Neuronal stem cell (in vitro differentiated cells): ENCODE measurements at regions not wholly inside any gene's neighbourhood (a gene's known extent, or its start where the extent isn't known, plus 50 kb on each side); places are given as distances from the start of the nearest gene placed in this dataset.

Experiments used
- DNase-seq: peaks from one replicate; pipeline ENCODE4 v3.0.0-alpha.2; 2013; ENCODE audit warnings: low spot score
- H2AFZ ChIP-seq: one replicate; pipeline ENCODE4 v1.6.1; 2013; ENCODE audit warnings: mild to moderate bottlenecking, low read length, inconsistent platforms
- H2AK5ac ChIP-seq: 2 replicates; pipeline ENCODE4 v1.6.1; 2013; ENCODE audit warnings: low read depth, mild to moderate bottlenecking, inconsistent platforms, low read length, moderate library complexity, mixed read lengths
- H2BK120ac ChIP-seq: 2 replicates; pipeline ENCODE4 v1.6.1; 2013; ENCODE audit warnings: low read depth, mild to moderate bottlenecking, inconsistent platforms, low read length, moderate library complexity, mixed read lengths
- H2BK12ac ChIP-seq: one replicate; pipeline ENCODE4 v1.6.1; 2013; ENCODE audit warnings: low read length, inconsistent platforms
- H2BK15ac ChIP-seq: 2 replicates; pipeline ENCODE4 v1.6.1; 2013; ENCODE audit warnings: mild to moderate bottlenecking, low read length, inconsistent platforms, mixed read lengths
- H2BK5ac ChIP-seq: one replicate; pipeline ENCODE4 v1.6.1; 2013; ENCODE audit warnings: inconsistent platforms, mild to moderate bottlenecking, low read length, moderate library complexity
- H3K14ac ChIP-seq: one replicate; pipeline ENCODE4 v1.6.1; 2013; ENCODE audit warnings: low read length, inconsistent platforms
- H3K18ac ChIP-seq: 2 replicates; pipeline ENCODE4 v1.6.1; 2013; ENCODE audit warnings: low read length, inconsistent platforms
- H3K23ac ChIP-seq: 2 replicates; pipeline ENCODE4 v1.6.1; 2013; ENCODE audit warnings: low read depth, mild to moderate bottlenecking, mixed read lengths, low read length, inconsistent platforms; ENCODE audit not compliant: poor library complexity
- H3K27ac ChIP-seq: replicated peaks from 3 replicates; pipeline ENCODE4 v1.5.1; 2013; ENCODE audit warnings: low read length, inconsistent platforms
- H3K27me3 ChIP-seq, 3 experiments: 2 replicates each; pipeline ENCODE4 v1.6.1; 2013; ENCODE audit warnings: low read length in 3 of 3, mild to moderate bottlenecking in 2 of 3, inconsistent platforms in 1 of 3, low read depth in 1 of 3, mixed read lengths in 1 of 3, moderate library complexity in 1 of 3; ENCODE audit not compliant: control insufficient read depth in 3 of 3, insufficient read depth in 3 of 3
- H3K36me3 ChIP-seq, 2 donors: replicated peaks in 1 of 2; 2 replicates each; pipeline ENCODE4 v1.6.1; 2013; ENCODE audit warnings: low read length in 2 of 2; ENCODE audit not compliant: control insufficient read depth in 2 of 2, insufficient read depth in 2 of 2
- H3K4ac ChIP-seq: 2 replicates; pipeline ENCODE4 v1.6.1; 2013; ENCODE audit warnings: inconsistent platforms, mild to moderate bottlenecking, low read length, moderate library complexity
- H3K4me1 ChIP-seq, 2 donors: 1 replicate in 1 of 2; 2 replicates in 1 of 2; pipeline ENCODE4 v1.6.1; 2013; ENCODE audit warnings: low read length in 2 of 2, low read depth in 1 of 2; ENCODE audit not compliant: control insufficient read depth in 2 of 2, insufficient read depth in 1 of 2
- H3K4me2 ChIP-seq: one replicate; pipeline ENCODE4 v1.6.1; 2013; ENCODE audit warnings: mild to moderate bottlenecking, low read length, inconsistent platforms; ENCODE audit not compliant: insufficient read depth, poor library complexity, severe bottlenecking
- H3K4me3 ChIP-seq, 2 donors: 2 replicates each; pipeline ENCODE4 v1.5.1; 2013; ENCODE audit warnings: low read length in 2 of 2, mild to moderate bottlenecking in 2 of 2, inconsistent platforms in 1 of 2, moderate library complexity in 1 of 2
- H3K79me1 ChIP-seq: one replicate; pipeline ENCODE4 v1.6.1; 2013; ENCODE audit warnings: low read depth, mild to moderate bottlenecking, inconsistent platforms, low read length, moderate library complexity
- H3K9ac ChIP-seq: one replicate; pipeline ENCODE4 v1.6.1; 2013; ENCODE audit warnings: mild to moderate bottlenecking, low read depth, low read length, inconsistent platforms; ENCODE audit not compliant: poor library complexity
- H3K9me3 ChIP-seq, 2 donors: replicated peaks in 1 of 2; 2 replicates each; pipeline versions ENCODE3 to v1.6.1; 2013; ENCODE audit warnings: low read length in 2 of 2, mild to moderate bottlenecking in 2 of 2, inconsistent platforms in 1 of 2, low read depth in 1 of 2, mixed read lengths in 1 of 2, moderate library complexity in 1 of 2; ENCODE audit not compliant: control insufficient read depth in 2 of 2, insufficient read depth in 1 of 2
- H4K8ac ChIP-seq: one replicate; pipeline ENCODE4 v1.6.1; 2013; ENCODE audit warnings: low read depth, mild to moderate bottlenecking, inconsistent platforms, low read length, moderate library complexity
- H4K91ac ChIP-seq: one replicate; pipeline ENCODE4 v1.6.1; 2013; ENCODE audit warnings: low read length, low read depth, mild to moderate bottlenecking, inconsistent platforms; ENCODE audit not compliant: poor library complexity
- WGBS, 2 donors: extraction: QIAGEN DNeasy Blood & Tissue Kit; methylation state at CpG; one replicate each; pipeline ENCODE4 v1.1.7; 2013; ENCODE audit warnings: missing lambda C conversion rate in 2 of 2, mixed read lengths in 1 of 2; ENCODE audit not compliant: insufficient read length in 2 of 2, insufficient replicate concordance in 1 of 2; ENCODE audit errors: extremely low coverage in 2 of 2; 5-methylcytosine and 5-hydroxymethylcytosine counted together

- peaks cover 0 to 2% of the 10 kb centered on the region in 2 donors for H3K4me1 ChIP-seq
- no peak overlapping the region for H2BK5ac ChIP-seq
- no peak overlapping the region for H4K8ac ChIP-seq
- H3K36me3 ChIP-seq, result no peaks in the 10 kb centered on the region
- no peak overlapping the region for H2AK5ac ChIP-seq
- no peaks in the 10 kb centered on the region for H3K27me3 ChIP-seq
- H2BK12ac ChIP-seq, result no peak overlapping the region
- no peak overlapping the region for H3K9ac ChIP-seq
- H4K91ac ChIP-seq, result no peak overlapping the region
- H3K79me1 ChIP-seq, result no peaks in the 10 kb centered on the region
- DNase-seq, result no peak
- no peak overlapping the region for H2BK120ac ChIP-seq
- H3K4me3 ChIP-seq, result no peak overlapping the region
- no peak overlapping the region for H2BK15ac ChIP-seq
- H2AFZ ChIP-seq, result no peak overlapping the region
- H3K4ac ChIP-seq, result no peak overlapping the region
- H3K18ac ChIP-seq, result no peak overlapping the region
- H3K27ac ChIP-seq, result no peak overlapping the region
- no peaks in the 10 kb centered on the region for H3K9me3 ChIP-seq
- no peak overlapping the region for H3K14ac ChIP-seq
- no peak overlapping the region for H3K4me2 ChIP-seq
- no peak overlapping the region for H3K23ac ChIP-seq
- WGBS, 2 donors, result no CpG with 5 or more reads among the region's 2 CpGs
These were observed 292.5 kb downstream of the ATP23 start for GRCh38 chr12:58233886-58234285.

GRCh38 chr12:58238411-58238810 is 297.0 kb downstream of the ATP23 start:
- no peak overlapping the region for H4K8ac ChIP-seq
- no peak overlapping the region for H4K91ac ChIP-seq
- no peak overlapping the region for H3K23ac ChIP-seq
- H3K79me1 ChIP-seq, result no peaks in the 10 kb centered on the region
- H3K18ac ChIP-seq, result no peak overlapping the region
- no peak overlapping the region for H3K4me3 ChIP-seq
- H2BK15ac ChIP-seq, result no peak overlapping the region
- H3K4me2 ChIP-seq, result no peak overlapping the region
- no peak overlapping the region for H2BK5ac ChIP-seq
- no peak overlapping the region for H2BK120ac ChIP-seq
- no peaks in the 10 kb centered on the region for H3K27me3 ChIP-seq
- no peak overlapping the region for H3K27ac ChIP-seq
- H2AK5ac ChIP-seq, result no peak overlapping the region
- H2BK12ac ChIP-seq, result no peak overlapping the region
- no peak overlapping the region for H3K4ac ChIP-seq
- H3K36me3 ChIP-seq, result no peaks in the 10 kb centered on the region
- no peaks in the 10 kb centered on the region for H3K9me3 ChIP-seq
- peaks cover 0 to 4% of the 10 kb centered on the region in 2 donors for H3K4me1 ChIP-seq
- WGBS, 2 donors, result no CpG with 5 or more reads among the region's 3 CpGs
- H3K14ac ChIP-seq, result no peak overlapping the region
- H3K9ac ChIP-seq, result no peak overlapping the region
- H2AFZ ChIP-seq, result no peak overlapping the region
- no peak for DNase-seq

GRCh38 chr12:58241099-58241498 is 299.7 kb downstream of the ATP23 start:
- Histone ChIP-seq H2AK5ac (no peak overlapping the region), H4K8ac (no peak overlapping the region), H3K4ac (no peak overlapping the region), H3K9me3 (no peaks in the 10 kb centered on the region), H3K4me3 (no peak overlapping the region), H3K4me1 (peaks cover 0 to 4% of the 10 kb centered on the region in 2 donors), H3K23ac (no peak overlapping the region), H3K18ac (no peak overlapping the region), H3K14ac (no peak overlapping the region), H3K36me3 (no peaks in the 10 kb centered on the region), H3K9ac (no peak overlapping the region), H2BK5ac (no peak overlapping the region), H2BK120ac (no peak overlapping the region), H4K91ac (no peak overlapping the region), H3K27ac (no peak overlapping the region), H3K4me2 (no peak overlapping the region), H2AFZ (no peak overlapping the region), H2BK12ac (no peak overlapping the region), H2BK15ac (no peak overlapping the region), H3K79me1 (no peaks in the 10 kb centered on the region), H3K27me3 (no peaks in the 10 kb centered on the region)
- DNase-seq, result no peak
- no CpG with 5 or more reads among the region's 5 CpGs for WGBS, 2 donors

GRCh38 chr12:58242796-58243630 is 301.6 kb downstream of the ATP23 start:
- Histone ChIP-seq H4K8ac (no peak overlapping the region), H2BK5ac (no peak overlapping the region), H2AFZ (no peak overlapping the region), H3K27me3 (no peaks in the 10 kb centered on the region), H3K4ac (no peak overlapping the region), H3K4me1 (peaks cover 0 to 3% of the 10 kb centered on the region in 2 donors), H3K9me3 (no peaks in the 10 kb centered on the region), H2BK12ac (no peak overlapping the region), H3K4me3 (no peak overlapping the region), H4K91ac (no peak overlapping the region), H3K23ac (no peak overlapping the region), H3K18ac (no peak overlapping the region), H2AK5ac (no peak overlapping the region), H2BK120ac (no peak overlapping the region), H3K14ac (no peak overlapping the region), H3K9ac (no peak overlapping the region), H2BK15ac (no peak overlapping the region), H3K79me1 (no peaks in the 10 kb centered on the region), H3K36me3 (no peaks in the 10 kb centered on the region), H3K4me2 (no peak overlapping the region), H3K27ac (no peak overlapping the region)
- DNase-seq, result no peak
- no CpG with 5 or more reads among the region's 4 CpGs for WGBS, 2 donors
